ENCODE measurements at regions not wholly inside any gene's neighbourhood (a gene's known extent, or its start where the extent isn't known, plus 50 kb on each side); places are given as distances from the start of the nearest gene placed in this dataset.

DNA sequence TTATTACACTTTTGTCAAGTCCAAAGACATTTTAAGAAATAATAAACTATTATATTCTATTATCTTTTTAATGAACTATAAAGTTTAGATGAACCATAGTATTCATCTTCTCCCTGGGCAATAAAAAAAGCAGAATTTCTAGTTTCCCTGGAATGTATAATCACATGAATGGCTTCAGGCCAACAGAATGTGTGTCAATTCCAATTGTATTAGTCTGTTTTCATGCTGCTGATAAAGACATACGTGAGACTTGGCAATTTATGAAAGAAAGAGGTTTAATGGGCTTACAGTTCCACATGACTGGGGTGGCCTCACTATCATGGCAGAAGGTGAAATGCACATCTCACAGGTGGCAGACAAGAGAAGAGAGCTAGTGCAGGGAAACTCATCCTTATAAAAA is 70.7 kb upstream of the ANXA10 start:
- TF ChIP-seq CTCF (IDR thresholded peaks at IDR 0.05) (no peak), POLR2A (IDR thresholded peaks at IDR 0.05) (no peak), EP300 (IDR thresholded peaks at IDR 0.05) (no peak)
